SK-N-SH (cell line): ENCODE measurements at regions not wholly inside any gene's neighbourhood (a gene's known extent, or its start where the extent isn't known, plus 50 kb on each side); places are given as distances from the start of the nearest gene placed in this dataset.

Experiments used
- CTCF ChIP-seq: fragments of 200-600 bp; sonication (generic); IDR thresholded peaks from 2 replicates; pipeline ENCODE4 v1.6.1; 2017; ENCODE audit warnings: antibody characterized with exemption, mild to moderate bottlenecking, moderate library complexity
- REST ChIP-seq: IDR thresholded peaks from 2 replicates; pipeline ENCODE4 v1.6.1; 2012; ENCODE audit warnings: mild to moderate bottlenecking, low read depth, low read length, moderate library complexity
- YY1 ChIP-seq: IDR thresholded peaks from 2 replicates; pipeline ENCODE4 v1.4.0; 2012; ENCODE audit warnings: low read depth, mild to moderate bottlenecking

GRCh38 chr10:9636216-9636615, 1381.5 kb upstream of the CELF2 start:
- TF ChIP-seq CTCF, result no peak
- no peak for TF ChIP-seq REST
- no peak for TF ChIP-seq YY1
